NCI-H1105 treated with DMSO at 0.1 percent for 48 hours (cell line): ENCODE measurements at regions not wholly inside any gene's neighbourhood (a gene's known extent, or its start where the extent isn't known, plus 50 kb on each side); places are given as distances from the start of the nearest gene placed in this dataset.
"Not testable (repeated sequence)": the region's sequence is repeated elsewhere in the genome, so short reads cannot be mapped to it uniquely, and the experiment has no call there.

Source experiments
- DNase-seq: peaks from one replicate; lab custom pipeline; 2025; lab: John Stamatoyannopoulos, UW

GRCh38 chr16:9343276-9343675 is 251.8 kb downstream of the HAPSTR1 start:
- no peak for DNase-seq

GRCh38 chr16:9344508-9344907 is 253.1 kb downstream of the HAPSTR1 start:
- DNase-seq = no peak

GRCh38 chr16:9345046-9345445 is 253.6 kb downstream of the HAPSTR1 start:
- DNase-seq = no peak

- no peak for DNase-seq
Measured at GRCh38 chr16:9345880-9346279, 254.4 kb downstream of the HAPSTR1 start.

GRCh38 chr16:9348912-9349311 is 257.5 kb downstream of the HAPSTR1 start:
- DNase-seq = no peak

- not testable (repeated sequence) for DNase-seq
Measured at GRCh38 chr16:9349373-9349960, 258.0 kb downstream of the HAPSTR1 start.

GRCh38 chr16:9350119-9350799 is 258.8 kb downstream of the HAPSTR1 start:
- not testable (repeated sequence) for DNase-seq

GRCh38 chr16:9351440-9351839 is 260.0 kb downstream of the HAPSTR1 start:
- no peak for DNase-seq

- DNase-seq = no peak
Measured at GRCh38 chr16:9351841-9352434, 260.5 kb downstream of the HAPSTR1 start.

- no peak for DNase-seq
Measured at GRCh38 chr16:9357829-9358228, 266.4 kb downstream of the HAPSTR1 start.

- no peak for DNase-seq
Measured at GRCh38 chr16:9360075-9360474, 268.6 kb downstream of the HAPSTR1 start.

- DNase-seq = no peak
Measured at GRCh38 chr16:9362050-9362449, 270.6 kb downstream of the HAPSTR1 start.

GRCh38 chr16:9362604-9363003 is 271.2 kb downstream of the HAPSTR1 start:
- DNase-seq = no peak

GRCh38 chr16:9363520-9363919 is 272.1 kb downstream of the HAPSTR1 start:
- no peak for DNase-seq

GRCh38 chr16:9364721-9365369 is 273.4 kb downstream of the HAPSTR1 start:
- no peak for DNase-seq

- DNase-seq = no peak
Measured at GRCh38 chr16:9365370-9365728, 273.9 kb downstream of the HAPSTR1 start.

GRCh38 chr16:9366048-9366969 is 274.9 kb downstream of the HAPSTR1 start:
- no peak for DNase-seq

GRCh38 chr16:9370061-9370491 is 278.6 kb downstream of the HAPSTR1 start:
- DNase-seq = no peak

GRCh38 chr16:9371713-9372448 is 280.4 kb downstream of the HAPSTR1 start:
- no peak for DNase-seq

- DNase-seq = no peak
Measured at GRCh38 chr16:9372934-9373890, 281.8 kb downstream of the HAPSTR1 start.
